Pancreas (tissue), 10 donors: ENCODE measurements at regions not wholly inside any gene's neighbourhood (a gene's known extent, or its start where the extent isn't known, plus 50 kb on each side); places are given as distances from the start of the nearest gene placed in this dataset.
A peak's percentile ranks its signal among the peaks of the same experiment; 100 is the strongest.

Experiments used
- ATAC-seq, 4 donors: fragments of 200-7000 bp; cut with Tn5 transposase; one replicate each; pipeline versions ENCODE4 v1.8.0 to v1.9.1; 2020; ENCODE audit warnings: mild to moderate bottlenecking in 4 of 4, moderate library complexity in 4 of 4
- DNase-seq, 6 donors: peaks; one replicate each; pipeline ENCODE4 v3.0.0-alpha.2; 2020
- FAIRE-seq: peaks from 2 replicates; lab custom pipeline; 2012; peaks lifted over from hg19 to GRCh38; lab: Jason Lieb, UNC
- H3K27ac ChIP-seq, 4 donors: fragments of 200-600 bp; sonication (generic); 1 replicate in 3 of 4; 2 replicates in 1 of 4; pipeline versions ENCODE4 v1.5.0 to v1.8.0; 2020
- H3K27me3 ChIP-seq, 4 donors: fragments of 200-600 bp; one replicate each; pipeline ENCODE4 v1.8.0; 2021
- H3K36me3 ChIP-seq, 3 donors: fragments of 200-600 bp; sonication (generic) in 1 of 3; one replicate each; pipeline versions ENCODE4 v1.5.0 to v1.8.0; 2020 to 2021
- H3K4me1 ChIP-seq, 3 donors: fragments of 200-600 bp; one replicate each; pipeline ENCODE4 v1.8.0; 2021
- H3K4me3 ChIP-seq, 4 donors: fragments of 200-600 bp; sonication (generic) in 2 of 4; one replicate each; pipeline versions ENCODE4 v1.5.0 to v1.8.0; 2020 to 2021
- H3K9me3 ChIP-seq, 4 donors: fragments of 200-600 bp; one replicate each; pipeline ENCODE4 v1.8.0; 2021
- CTCF ChIP-seq, 4 donors: fragments of 200-600 bp; sonication (generic) in 3 of 4; IDR thresholded peaks; one replicate each; pipeline versions ENCODE4 v1.5.0 to v1.8.0; 2021; ENCODE audit warnings: antibody characterized with exemption in 4 of 4
- WGBS, 2 donors: extraction: QIAGEN DNeasy Blood & Tissue Kit; methylation state at CpG; one replicate each; pipeline ENCODE4 v1.1.7; 2013; 5-methylcytosine and 5-hydroxymethylcytosine counted together
- intact Hi-C, 3 donors: fragments of 100-400 bp; cut with DNase I; formaldehyde crosslinking; loops; one replicate each; pipeline versions ENCODE4 v1.11.1 to v1.14.2; 2022
- donor health status: healthy with polysubstance abuse.
- donor health status: DM: no; HTN: no; CAD: no; lungs with moderate emphysema.
- donor health status: DM: no; HTN: no; CAD: no.
- donor health status: control.
- donor health status: control.
- donor health status: Bipolar disorder and iron deficiency.
- donor health status: DM: yes; HTN: yes; CAD: no.
- donor health status: DM: no; HTN: no; CAD: no.
- donor health status: DM: no; HTN: no; CAD: no.
- donor health status: DM: yes; HTN: yes; CAD: no.

DNA sequence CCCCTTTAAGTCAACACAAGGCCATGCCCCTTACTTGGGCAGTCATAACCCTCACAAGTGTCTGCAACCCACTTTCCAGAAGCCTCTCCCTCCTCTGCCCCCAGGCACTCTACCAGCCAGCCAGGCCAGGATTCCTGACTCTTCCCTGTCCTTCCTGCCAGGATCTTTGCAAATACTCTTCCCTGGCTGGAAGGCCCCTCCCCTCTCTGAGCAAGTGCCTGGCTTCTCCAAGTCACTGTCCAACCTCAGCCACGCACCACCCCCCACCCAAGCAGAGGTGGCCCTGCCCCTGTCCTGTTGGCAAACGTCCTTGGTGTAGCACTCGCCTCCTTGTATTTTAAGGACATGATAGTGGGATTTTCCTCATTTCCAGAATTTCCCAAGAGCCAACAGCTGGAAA, 54.7 kb upstream of the USP3 start:
- FAIRE-seq (no peak), DNase-seq (no peak), ATAC-seq (peak in 1 of 4 donors; percentile 14)
- Histone ChIP-seq H3K27me3 (no peaks in the 10 kb centered on the region), H3K4me3 (no peak overlapping the region), H3K36me3 (no peaks in the 10 kb centered on the region), H3K27ac (no peak overlapping the region), H3K9me3 (no peaks in the 10 kb centered on the region), H3K4me1 (no peaks in the 10 kb centered on the region)
- WGBS, 2 donors = 66 to 72% methylated on average over 3 of the region's 3 CpGs
- TF ChIP-seq CTCF (IDR thresholded peaks at IDR 0.05) = no peak
- intact Hi-C loops = no loop called here

- Histone ChIP-seq H3K36me3 (no peaks in the 10 kb centered on the region), H3K27ac (no peak overlapping the region), H3K27me3 (no peaks in the 10 kb centered on the region), H3K4me3 (no peak overlapping the region), H3K4me1 (no peaks in the 10 kb centered on the region), H3K9me3 (no peaks in the 10 kb centered on the region)
- no peak for FAIRE-seq
- DNase-seq = no peak
- WGBS, 2 donors = 89 to 91% methylated on average over 9 of the region's 9 CpGs
- ATAC-seq = no peak
- intact Hi-C loops = no loop called here
- TF ChIP-seq CTCF (IDR thresholded peaks at IDR 0.05) = no peak
Measured at GRCh38 chr15:63450884-63451225, 53.5 kb upstream of the USP3 start.

GRCh38 chr15:63451671-63452315, 52.6 kb upstream of the USP3 start:
- intact Hi-C loops = no loop called here
- Histone ChIP-seq H3K9me3 (no peaks in the 10 kb centered on the region), H3K27me3 (no peaks in the 10 kb centered on the region), H3K36me3 (no peaks in the 10 kb centered on the region), H3K4me3 (no peak overlapping the region), H3K27ac (no peak overlapping the region), H3K4me1 (no peaks in the 10 kb centered on the region)
- FAIRE-seq = no peak
- ATAC-seq = no peak
- 98% methylated on average over 5 of the region's 5 CpGs for WGBS, 2 donors
- no peak for DNase-seq
- no peak for TF ChIP-seq CTCF (IDR thresholded peaks at IDR 0.05)

DNA sequence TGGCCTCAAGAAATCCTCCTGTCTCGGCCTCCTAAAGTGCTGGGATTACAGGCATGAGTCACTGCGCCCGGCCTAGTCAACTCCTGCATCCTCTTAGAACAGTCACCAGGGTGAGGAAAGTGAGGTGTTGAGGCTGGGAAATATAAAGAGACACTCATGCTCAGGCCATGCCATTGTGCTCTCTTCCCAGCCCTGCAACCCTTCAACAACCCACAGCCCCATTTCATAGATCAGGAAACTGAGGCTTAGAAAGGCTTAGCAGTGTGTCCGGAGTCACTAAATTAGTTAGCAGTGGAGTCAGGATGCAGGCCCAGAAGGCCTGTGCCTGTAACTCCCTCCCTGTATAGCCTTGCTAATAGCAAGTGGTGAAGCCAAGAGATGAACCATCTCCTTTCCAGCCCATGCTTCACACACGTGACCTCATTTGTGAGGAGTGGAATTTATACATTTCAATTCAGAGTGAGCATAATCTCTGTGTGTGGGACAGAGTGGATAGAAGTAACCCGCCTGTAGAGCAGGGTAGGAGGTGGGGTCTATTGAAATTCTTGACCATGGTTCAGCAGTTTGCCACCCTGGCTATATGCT, 51.7 kb upstream of the USP3 start:
- 93 to 94% methylated on average over 6 of the region's 6 CpGs for WGBS, 2 donors
- ATAC-seq = no peak

More for the DNA sequence above, 51.7 kb upstream of the USP3 start:
- Histone ChIP-seq H3K27me3 (no peaks in the 10 kb centered on the region), H3K9me3 (no peaks in the 10 kb centered on the region), H3K4me1 (no peaks in the 10 kb centered on the region), H3K36me3 (no peaks in the 10 kb centered on the region), H3K4me3 (no peak overlapping the region), H3K27ac (no peak overlapping the region)
- intact Hi-C loops = no loop called here
- no peak for FAIRE-seq
- no peak for TF ChIP-seq CTCF (IDR thresholded peaks at IDR 0.05)
- DNase-seq = no peak
